MM.1S (cell line): ENCODE measurements at regions not wholly inside any gene's neighbourhood (a gene's known extent, or its start where the extent isn't known, plus 50 kb on each side); places are given as distances from the start of the nearest gene placed in this dataset.

ENCODE experiments used
- EZH2 ChIP-seq: fragments of 300-600 bp; sonication (generic); optimal IDR thresholded peaks from 2 replicates; pipeline ENCODE3; 2017; ENCODE audit warnings: low read depth, mild to moderate bottlenecking, antibody characterized with exemption, low read length, mixed read lengths
- EZH2phosphoT487 ChIP-seq: fragments of 300-600 bp; sonication (generic); IDR thresholded peaks from 2 replicates; pipeline ENCODE4 v1.6.1; 2018; ENCODE audit warnings: antibody characterized with exemption, low read length
- TF ChIP-seq, protein P1 (sequence below): fragments of 300-600 bp; sonication (generic); IDR thresholded peaks from 2 replicates; pipeline ENCODE4 v1.5.1; 2016; ENCODE audit warnings: antibody characterized with exemption, low read length, mixed read lengths

DNA sequence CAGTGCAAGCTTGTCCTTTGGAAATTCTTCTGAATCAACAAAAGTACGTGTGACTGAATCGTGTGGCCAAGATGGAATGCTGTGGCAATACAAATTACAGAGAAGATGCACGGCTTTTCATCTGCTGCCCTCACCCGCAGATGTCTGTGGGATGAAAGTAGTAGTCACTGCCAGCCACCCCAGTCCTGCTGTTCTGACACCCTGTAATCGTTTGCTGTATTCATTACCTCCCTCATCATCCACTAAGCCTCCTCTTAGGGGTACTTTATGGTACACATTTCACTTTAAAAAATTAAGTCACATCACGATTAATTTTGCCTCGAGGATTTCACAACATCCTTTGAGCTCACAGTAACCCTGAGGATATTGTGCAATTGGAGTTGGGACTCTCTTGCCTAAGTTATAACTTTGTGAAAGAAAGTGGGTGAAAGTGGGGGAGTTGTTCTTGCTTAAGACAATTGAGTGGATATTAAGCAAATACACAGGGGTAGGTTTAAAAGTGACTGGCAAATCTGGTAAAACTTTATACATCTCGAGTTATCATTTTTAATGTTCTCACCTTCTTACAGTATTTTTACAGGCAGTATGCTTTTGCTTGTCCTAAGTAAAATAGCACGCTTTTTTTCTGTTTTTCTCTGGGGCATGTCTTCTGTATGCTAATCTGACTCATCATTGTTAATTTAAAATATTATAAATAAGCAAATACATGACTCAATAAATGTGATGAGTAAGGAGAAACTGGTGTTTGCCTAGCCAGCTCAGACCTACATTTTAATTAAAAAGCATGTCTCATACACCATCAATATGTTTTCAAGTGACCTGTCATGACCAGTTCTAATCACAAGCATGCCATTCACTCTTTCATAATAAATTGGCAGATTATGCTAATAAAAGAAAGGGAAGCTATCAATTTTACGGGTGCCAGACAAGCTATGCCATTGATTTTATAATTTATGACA is 680.9 kb downstream of the IRS1 start:
- TF ChIP-seq, protein P1, sequence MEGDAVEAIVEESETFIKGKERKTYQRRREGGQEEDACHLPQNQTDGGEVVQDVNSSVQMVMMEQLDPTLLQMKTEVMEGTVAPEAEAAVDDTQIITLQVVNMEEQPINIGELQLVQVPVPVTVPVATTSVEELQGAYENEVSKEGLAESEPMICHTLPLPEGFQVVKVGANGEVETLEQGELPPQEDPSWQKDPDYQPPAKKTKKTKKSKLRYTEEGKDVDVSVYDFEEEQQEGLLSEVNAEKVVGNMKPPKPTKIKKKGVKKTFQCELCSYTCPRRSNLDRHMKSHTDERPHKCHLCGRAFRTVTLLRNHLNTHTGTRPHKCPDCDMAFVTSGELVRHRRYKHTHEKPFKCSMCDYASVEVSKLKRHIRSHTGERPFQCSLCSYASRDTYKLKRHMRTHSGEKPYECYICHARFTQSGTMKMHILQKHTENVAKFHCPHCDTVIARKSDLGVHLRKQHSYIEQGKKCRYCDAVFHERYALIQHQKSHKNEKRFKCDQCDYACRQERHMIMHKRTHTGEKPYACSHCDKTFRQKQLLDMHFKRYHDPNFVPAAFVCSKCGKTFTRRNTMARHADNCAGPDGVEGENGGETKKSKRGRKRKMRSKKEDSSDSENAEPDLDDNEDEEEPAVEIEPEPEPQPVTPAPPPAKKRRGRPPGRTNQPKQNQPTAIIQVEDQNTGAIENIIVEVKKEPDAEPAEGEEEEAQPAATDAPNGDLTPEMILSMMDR, result no peak
- TF ChIP-seq EZH2 (no peak), EZH2phosphoT487 (no peak)
